PC-3 (cell line): ENCODE measurements at regions not wholly inside any gene's neighbourhood (a gene's known extent, or its start where the extent isn't known, plus 50 kb on each side); places are given as distances from the start of the nearest gene placed in this dataset.

ENCODE experiments used
- CTCF ChIP-seq: fragments of 300-600 bp; sonication (generic); conservative IDR thresholded peaks from 2 replicates; pipeline ENCODE4 v1.5.1; 2017; ENCODE audit warnings: antibody characterized with exemption, low read depth, mild to moderate bottlenecking, low read length
- EZH2 ChIP-seq: fragments of 300-600 bp; sonication (generic); IDR thresholded peaks from one replicate; pipeline ENCODE4 v1.6.1; 2017; ENCODE audit warnings: antibody characterized with exemption, mild to moderate bottlenecking, low read length; ENCODE audit not compliant: unreplicated experiment

GRCh38 chr11:134920851-134921608 lies 509.0 kb upstream of the B3GAT1 start:
- TF ChIP-seq CTCF, result no peak
- TF ChIP-seq EZH2, result no peak
